IPS-NIHi7 (cell line): ENCODE measurements at regions not wholly inside any gene's neighbourhood (a gene's known extent, or its start where the extent isn't known, plus 50 kb on each side); places are given as distances from the start of the nearest gene placed in this dataset.
A peak's percentile ranks its signal among the peaks of the same experiment; 100 is the strongest.

ENCODE experiments used
- DNase-seq: peaks from one replicate; pipeline ENCODE4 v3.0.0; 2012; ENCODE audit warnings: mixed read lengths; ENCODE audit errors: extremely low spot score

DNA sequence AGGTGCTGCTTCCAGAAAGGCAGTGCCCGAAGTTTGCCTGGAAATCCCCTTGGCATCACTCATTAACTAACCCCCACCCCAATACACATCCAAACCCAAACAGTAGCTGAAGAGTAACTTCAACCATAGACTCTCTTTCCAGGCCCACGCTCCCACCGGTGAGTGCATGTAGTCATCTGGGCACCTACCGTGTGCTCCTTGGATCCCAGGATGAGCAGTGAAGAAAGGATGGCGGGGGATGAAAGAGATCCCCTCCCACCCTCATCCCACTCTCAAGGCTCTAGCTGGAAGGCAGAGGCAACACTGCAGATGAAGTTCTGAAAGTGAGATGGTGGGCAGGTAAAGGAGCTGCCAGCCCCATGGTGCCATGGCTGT, 305.0 kb downstream of the SOX9 start:
- DNase-seq, result no peak

DNA sequence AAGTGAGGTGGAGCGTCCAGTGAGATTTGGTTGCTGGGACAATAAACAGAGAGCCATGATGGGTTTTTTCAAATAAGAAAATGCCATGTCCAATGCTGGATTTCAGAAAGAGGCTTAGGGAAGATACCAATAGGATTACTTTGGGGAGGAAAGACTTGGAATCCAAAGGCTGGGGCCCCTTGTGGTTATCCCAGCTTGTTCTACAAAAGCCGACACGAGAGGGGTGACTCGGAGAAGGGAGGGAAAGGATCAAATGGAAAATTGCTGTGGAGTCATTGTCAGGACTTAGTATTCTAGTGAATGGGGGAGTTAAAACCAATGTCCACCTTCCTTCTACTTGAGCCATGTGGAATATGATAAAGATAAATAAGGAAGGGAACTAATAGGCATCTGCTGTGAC, 305.5 kb downstream of the SOX9 start:
- DNase-seq, result no peak

DNA sequence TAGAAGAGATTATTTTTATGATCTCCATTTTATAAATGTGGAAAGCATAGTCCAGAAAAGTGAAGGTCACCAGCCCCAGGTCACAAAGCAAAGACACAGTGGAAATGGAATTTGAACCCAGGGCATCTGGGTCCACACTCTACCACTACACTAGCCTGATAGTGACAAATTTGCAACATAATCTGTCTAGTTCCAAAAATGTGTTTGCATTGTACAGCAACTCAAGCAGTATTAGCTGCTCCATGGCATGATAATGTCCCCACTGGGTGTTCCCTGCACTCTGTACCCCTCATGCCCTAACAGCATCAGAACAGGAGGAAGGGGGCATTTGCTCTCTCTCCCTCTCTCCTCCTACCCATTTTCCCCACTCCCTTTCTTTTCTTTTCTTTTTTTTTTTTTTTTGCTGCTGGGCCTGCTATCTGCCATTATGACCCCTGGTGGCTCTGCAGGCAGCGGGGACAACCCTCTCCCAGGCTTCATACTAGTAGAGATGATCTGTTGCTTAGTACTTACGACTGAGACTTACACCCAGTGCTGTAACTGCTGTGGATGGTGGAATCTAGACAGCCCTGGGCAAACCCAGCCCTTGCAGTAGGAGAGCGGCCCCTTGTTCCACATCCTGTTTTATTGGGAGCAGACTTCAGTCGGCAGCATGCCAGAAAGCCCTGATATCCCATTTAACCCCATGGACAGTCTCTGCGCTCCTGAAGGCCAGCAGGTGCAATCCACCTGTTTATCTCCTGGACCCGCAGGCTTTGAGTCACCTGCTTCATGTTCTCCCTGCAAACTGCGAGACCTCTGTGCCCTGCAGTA, 306.3 kb downstream of the SOX9 start:
- no peak for DNase-seq

DNA sequence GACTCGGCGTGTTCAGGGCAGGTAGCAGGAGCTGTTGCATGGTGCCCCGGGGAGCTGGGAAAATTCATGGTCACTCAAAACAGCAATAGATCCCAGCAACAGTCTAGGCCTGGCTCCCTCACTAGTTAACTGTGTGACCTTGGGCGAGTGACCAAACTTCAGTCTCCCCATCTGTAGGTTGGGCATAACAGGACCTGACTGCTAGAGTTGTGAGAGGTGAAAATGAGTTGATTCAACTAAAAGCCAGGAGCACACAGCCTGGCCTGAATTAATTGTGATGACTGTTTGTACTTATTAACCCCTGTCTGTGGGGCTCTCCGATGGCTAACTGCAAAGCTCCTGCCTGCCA, 306.9 kb downstream of the SOX9 start:
- no peak for DNase-seq

DNA sequence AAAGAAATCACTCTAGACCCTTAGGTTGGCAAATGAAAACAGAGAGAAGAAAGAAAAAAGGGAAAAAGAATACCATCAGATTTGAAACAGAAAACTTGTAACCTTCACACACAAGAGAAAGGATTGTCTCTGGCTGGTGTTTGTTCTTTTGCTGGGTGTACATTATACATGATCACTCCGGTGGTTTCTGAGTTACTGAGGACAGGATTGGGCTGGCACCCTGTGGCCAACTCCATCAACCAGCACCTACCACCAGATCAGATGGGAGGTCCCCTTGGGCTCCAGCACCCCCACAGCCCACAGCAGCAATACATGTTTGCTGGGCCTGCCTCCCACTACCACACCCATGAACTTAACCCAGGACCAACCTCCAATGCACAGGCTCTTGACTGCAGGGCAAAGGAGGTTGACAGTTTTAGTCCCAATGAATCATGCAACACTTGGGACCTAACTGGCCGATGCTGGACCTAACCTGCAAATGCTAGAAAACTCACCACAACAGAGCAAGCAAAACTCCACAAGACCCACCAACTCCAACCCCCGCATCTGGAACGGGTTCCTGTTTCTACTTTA, 308.3 kb downstream of the SOX9 start:
- DNase-seq, result no peak

DNA sequence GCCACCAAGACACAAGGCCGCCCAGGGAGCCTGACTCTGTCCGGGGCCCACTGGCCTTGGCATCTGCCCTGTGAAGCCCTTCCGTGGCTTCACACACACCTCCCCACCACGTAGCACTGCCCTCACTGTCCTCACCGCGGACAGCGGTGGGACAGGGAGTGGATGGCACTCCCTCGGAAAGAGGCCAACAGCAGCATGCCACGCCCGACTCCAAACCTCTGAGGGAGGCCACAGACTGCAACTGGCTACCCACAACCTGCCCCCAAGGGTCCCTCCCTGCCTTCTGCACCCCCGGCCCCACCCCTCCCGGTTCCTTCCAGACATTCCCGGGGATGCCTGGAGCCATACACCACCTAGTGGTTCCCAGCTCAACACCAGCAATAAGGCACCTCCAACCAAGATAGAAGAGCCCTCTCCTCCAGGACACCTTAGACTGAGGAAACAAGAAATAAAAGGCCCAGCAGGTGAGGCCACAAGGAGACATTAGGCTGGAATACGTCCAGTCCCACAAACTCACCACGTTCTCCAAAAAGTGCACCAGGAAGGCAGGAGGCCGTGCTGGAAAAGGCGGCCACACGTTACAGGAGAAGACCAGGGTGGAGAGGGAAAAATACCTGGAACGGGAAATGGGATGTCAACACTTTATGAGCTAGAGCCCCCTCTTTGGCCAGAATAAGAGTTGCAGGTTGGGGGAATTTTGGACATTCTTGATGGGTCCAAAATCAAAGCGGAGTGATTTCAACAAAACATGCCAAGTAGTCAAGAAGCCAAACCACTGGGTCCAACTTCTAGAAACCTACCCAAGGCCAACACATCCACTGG, 310.0 kb downstream of the SOX9 start:
- peak; percentile 70 for DNase-seq

DNA sequence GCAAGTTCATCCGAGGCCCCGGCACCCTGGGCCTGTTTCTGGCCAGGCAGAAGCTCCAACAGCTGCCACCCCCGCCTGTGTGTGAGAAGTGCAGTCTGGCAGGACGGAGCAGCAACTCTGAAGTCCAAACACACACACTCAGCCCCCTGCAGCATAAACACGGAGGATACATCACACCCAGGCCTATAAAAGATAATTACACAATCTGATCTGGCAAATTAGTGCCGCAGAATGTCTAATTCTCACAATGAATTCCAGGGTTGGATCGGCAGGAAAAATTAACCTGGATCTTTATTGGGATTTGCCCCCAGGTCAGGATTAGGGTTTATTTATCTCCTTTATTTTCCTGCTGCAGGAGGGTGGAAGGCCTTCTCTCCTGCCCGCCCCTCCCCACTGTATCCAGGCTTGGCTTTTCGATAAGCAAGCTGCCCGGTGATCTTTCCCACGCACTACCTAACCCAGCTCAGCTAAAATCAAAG, 311.4 kb downstream of the SOX9 start:
- no peak for DNase-seq

DNA sequence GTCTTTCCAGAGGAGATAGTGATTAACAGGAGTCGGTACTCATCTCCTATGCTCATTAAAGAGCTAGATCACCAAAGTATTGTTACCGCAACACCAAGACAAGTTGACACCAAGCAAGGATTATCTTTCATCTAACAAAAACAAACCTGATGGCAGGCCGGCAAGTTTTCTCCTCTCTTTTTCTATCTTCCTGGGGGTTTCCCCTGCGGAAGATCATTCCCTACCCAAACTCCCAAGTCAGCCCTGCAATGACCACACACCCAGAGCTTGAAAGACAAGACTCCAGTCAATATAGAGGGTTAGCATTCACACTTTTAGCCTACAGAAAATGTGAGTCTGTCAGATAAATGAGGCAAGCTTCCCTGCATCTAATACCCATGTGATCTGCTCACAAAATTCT, 312.1 kb downstream of the SOX9 start:
- no peak for DNase-seq

DNA sequence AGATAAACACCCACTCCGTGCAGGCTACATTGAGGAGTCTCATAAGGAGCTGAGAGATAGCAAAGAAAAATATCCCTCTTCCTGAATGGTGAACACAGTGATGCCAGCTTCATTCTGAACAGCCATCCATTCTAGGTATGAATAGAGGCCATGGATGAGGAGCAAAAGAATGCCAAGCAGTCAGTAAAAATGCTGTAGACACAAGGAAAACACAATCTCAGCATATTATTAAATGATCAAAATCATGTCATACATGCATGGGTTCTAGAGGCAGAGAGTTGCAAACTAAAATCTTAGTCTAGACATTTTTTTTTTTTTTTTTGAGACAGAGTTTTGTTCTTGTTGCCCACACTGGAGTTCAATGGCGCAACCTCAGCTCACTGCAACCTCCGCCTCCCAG, 313.0 kb downstream of the SOX9 start:
- no peak for DNase-seq

DNA sequence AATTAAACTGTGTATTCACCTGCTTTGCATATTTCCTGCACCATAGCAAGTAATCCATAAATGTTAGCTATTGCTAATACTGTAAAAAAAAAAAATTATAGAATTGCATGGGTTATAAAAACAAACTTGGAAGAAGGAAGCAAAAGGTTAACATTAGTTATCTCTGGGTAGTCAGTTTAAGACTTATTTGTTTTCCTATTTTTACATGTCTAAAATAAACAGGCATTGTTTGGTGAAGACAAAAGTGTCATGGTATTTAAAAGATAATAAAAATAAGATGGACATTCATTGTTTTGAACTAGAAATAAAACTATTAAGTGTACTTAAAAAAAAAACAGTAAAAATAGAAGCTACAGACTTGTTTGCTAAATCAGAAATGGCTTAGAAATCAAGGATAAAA, 313.8 kb downstream of the SOX9 start:
- no peak for DNase-seq

DNA sequence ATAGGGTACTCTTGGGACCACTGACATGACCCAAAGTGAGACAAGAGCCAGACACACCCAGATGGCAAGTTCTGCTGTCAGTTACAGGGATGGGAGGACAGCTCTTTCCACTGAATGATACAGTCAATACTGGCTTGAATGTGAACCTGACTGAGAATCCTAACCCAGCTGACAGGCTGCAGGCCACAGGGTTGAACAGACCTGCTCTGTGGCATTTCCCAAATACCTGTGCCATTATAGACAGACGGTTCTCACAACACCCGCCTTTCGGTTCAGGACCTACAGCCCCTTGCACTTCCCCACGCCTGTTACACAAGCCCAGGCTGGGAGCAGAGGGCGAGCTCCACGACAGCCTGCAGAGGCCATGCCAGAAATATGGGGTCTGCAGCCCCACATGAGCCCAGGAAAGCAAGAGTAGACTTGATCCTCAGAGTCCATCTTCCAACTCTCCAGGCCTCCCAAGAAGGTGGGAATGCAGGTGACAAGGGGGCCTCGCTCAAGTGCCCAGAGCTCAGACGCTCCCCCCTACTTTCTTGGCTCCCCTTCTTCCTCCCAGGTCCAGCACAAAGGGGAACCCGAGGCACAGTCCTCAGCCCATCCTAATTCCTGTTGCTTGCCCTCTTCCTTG, 314.3 kb downstream of the SOX9 start:
- no peak for DNase-seq

DNA sequence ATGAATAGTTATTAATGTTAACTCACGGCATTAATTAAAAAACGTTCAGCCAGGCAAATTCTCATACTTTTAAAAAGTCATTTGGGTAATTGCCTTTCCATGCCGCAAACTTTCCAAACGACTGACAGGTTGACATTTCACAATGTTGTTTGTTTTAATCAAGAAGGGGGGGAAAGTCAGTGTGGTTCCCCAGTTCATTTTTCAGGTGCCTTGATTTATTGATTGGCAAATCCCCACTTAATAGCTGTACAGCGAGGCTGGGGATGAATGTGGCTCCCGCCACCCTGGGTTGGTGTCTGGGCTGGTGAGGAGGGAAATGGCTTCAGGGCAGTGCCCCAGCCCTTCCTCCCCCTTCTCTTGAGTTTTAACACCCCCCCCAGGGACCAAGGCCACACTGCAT, 318.0 kb downstream of the SOX9 start:
- DNase-seq, result no peak

DNA sequence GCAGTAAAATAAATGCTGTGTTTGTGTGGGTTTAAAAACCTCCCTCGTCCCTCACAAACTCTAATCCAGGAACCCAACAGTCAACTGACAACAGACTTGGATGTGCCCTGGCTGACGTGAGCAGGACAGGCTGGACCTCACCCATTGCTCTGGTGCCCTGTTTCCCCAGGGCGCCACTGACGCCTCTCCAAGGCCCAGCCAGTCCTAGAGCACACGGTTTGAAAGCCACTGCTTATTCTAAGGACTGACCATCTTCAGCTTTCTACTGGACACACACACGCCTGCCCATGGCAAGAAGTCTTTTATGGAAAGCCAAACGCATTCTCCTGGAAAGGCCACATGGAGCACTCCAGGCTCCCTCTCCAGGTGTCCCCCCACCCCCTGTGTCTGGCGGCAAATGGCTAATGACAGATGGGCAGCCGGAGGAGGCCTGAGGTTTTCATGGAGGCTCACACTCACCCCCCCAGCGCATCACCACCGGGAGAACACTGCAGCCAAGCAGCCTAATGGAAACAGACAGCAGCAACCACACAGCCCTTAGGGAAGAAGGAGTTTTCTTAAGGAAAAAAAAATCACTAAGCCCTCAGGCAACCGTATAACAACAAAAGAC, 319.2 kb downstream of the SOX9 start:
- DNase-seq, result no peak

DNA sequence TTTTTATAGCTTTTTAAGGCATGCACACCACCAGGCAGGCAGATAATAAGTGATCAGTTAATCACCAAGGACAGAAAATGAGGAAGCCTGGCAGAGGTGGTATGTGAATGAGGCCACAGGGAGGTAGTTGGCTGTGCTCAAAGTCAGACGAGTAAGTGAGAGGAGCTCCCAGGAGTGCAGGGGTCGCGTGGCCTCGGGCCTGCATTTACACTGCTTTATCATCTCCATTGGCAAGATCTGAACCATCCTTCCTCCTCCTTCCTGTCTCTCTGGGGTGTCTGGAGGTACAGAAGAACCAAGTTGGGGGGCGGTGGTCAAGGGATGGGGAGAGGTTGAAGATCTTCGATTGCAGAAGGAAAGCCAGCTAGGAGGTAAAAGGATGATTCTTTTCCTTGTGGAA, 320.1 kb downstream of the SOX9 start:
- DNase-seq, result no peak

DNA sequence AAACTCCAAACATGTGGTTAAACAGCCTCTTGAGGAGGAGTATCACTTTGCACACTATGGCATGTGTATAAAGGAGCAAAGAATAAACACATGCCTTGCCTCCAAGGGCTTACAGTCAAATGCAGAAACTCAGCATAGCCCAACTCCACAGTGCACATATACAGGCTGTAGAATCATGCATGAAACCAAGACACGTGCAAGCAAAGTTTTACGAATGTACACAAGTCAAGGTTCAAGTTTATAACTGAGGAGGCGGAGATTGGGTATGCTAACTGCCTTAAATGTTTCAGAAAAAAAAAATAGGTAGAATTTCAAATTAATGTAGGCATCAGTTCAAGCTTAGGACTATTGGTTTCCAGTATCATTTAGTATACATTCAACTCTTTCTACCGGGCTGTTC, 321.1 kb downstream of the SOX9 start:
- no peak for DNase-seq

DNA sequence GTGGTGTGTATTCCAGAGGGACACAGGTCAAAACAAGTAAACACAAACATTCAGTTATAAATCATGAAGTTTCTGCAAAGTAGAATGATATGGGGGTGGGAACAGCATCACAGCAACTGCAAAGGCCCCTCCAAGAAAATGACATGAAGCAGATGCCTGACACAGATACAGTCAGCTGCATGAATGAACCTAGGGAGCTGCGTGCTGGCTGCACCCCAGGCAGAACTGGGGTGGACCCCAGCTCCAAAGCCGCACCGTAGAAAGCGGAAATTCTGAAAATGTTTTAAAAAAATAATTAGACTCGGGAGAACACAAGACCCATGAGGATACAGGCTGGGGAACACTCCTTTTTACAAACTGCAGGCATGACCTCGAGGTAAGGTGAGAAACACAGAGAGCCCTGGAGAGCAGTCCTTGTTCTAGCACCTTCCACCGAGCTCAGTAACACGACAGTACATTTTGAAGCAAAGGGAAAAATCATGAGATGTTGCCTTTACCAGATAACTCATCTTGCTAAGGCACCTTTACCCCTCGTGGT, 323.8 kb downstream of the SOX9 start:
- no peak for DNase-seq

DNA sequence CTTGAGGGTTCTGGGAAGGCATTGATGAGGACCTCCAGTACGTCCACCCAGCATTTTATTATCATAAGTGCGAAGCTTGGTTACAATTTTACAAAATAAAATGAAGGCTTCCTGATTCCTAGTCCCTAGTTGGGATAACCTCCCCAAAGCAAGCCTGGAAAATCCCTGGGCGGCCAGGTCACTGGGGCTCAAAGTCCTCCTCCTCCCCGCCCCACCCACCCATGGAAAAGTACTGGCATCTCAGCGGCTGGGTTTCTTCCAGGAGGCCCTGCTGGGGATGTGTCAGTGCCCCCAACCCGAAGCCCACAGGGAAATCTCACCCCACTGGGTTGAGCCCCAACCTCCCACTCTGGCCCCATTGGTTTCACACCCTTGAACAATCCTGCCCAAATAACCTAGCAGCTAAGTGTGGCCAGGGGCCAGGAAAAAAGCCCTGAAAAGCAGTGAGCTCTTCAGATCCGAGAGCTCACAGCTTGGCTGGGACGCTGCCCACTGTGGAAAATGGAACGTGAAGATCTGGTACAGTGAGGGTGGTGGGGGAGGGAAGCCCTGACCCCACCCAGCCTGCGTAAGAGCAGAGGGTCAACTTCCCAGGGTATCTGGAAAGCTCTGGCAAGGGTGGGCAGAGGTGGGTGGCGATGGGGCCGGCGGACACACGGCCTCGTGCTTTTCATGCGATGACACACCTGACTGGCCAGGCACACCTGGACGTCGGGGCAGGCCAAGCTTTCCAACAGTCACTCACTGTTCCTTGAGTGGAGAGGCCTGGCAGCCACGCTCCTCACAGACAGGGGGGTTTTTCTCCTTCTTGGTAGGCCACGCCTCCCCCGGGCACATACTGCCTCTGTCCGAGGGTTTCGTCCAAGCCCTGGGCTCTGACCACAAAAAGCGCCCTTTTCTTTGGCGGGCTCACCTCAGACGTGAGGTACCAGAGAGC, 324.5 kb downstream of the SOX9 start:
- peak; percentile 24 for DNase-seq

DNA sequence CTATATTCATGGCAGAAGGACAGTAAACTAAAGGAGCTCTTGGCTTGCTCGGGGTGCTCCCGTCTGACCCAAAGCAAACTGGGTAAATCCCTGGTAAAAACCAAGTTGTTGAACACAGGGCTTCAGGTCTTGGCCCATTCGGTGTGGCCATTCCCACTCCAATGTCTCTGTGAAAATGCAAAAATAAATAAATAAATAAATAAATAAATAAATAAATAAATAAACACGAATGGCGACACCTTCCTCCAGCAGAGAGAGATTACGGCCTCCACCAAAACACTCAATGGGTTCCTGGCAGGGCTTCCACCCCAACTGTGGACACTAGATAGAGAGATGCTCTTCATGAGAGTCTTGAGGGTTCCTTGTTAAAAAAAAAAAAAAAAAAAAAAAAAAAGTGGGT, 325.3 kb downstream of the SOX9 start:
- no peak for DNase-seq

DNA sequence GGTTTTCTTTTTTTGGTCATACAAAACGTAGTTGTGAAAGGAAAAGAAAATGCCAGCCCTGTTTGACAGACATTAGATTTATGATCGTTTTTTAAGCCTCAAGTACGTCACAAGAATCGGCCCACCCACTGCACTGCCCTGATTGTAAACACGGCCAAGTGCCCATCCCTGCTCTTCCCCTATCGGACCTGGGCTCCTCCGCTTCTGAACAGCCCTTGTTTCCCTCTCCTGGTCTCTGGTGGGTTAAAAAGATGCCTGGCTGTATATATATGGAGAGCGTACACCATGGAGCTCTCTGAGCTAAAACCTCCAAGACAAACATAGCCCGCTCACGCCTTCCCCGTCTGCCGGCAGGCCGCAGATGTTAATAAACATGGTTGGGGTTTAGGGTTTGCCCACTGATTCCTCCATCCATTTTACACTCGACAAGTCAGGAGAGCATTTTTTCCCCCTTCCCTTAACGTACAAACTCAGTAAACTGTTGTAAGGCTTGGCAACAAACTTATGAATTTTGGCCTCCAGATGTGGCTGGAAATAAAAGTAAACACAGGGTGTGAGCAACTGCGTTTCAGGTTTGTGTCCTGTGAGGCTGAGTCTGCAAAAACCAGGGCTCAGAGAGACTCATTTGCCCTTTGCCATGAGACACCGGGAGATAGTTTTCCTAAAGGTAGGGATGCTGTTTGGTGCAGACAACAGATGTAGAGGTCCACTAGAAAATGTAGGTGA, 325.9 kb downstream of the SOX9 start:
- no peak for DNase-seq

DNA sequence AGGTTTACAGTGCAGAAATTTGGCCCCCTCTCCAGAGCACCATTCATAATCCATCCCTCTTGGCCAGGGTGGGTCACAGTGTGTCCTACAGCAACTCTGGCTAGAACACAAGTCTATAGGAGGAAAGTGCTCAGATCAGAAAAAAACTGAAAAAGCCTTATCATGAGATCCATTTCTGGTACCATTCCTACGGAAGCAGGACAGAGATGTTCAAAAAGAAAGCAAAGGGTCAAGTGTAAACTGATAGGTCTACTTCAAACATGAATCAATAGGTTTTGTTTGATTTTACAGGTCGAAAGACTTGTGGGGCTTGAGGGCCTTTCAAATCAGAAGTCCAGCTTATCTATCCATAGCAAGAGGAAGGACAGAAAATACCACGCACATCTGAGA, 326.4 kb downstream of the SOX9 start:
- DNase-seq, result no peak
